Astrocyte (in vitro differentiated cells and primary cell): ENCODE measurements at regions not wholly inside any gene's neighbourhood (a gene's known extent, or its start where the extent isn't known, plus 50 kb on each side); places are given as distances from the start of the nearest gene placed in this dataset.

ENCODE experiments used
- CTCF ChIP-seq: IDR thresholded peaks from 2 replicates; pipeline ENCODE4 v1.5.1; 2011; ENCODE audit warnings: low read depth, mild to moderate bottlenecking, inconsistent platforms, low read length, moderate library complexity; ENCODE audit not compliant: insufficient read depth
- EZH2 ChIP-seq: IDR thresholded peaks from 2 replicates; pipeline ENCODE4 v1.6.1; 2012; ENCODE audit warnings: mild to moderate bottlenecking, low read length, inconsistent platforms; ENCODE audit not compliant: insufficient read depth

- TF ChIP-seq CTCF (no peak), EZH2 (no peak)
Measured at GRCh38 chr6:48563433-48563832, 452.4 kb upstream of the PTCHD4 start.
